Fibroblast of villous mesenchyme (primary cell): ENCODE measurements at regions not wholly inside any gene's neighbourhood (a gene's known extent, or its start where the extent isn't known, plus 50 kb on each side); places are given as distances from the start of the nearest gene placed in this dataset.

Experiments used
- DNase-seq: peaks from one replicate; pipeline ENCODE4 v3.0.0-alpha.2; 2010; ENCODE audit warnings: low read depth
- H3K4me3 ChIP-seq: 2 replicates; pipeline ENCODE4 v1.5.1; 2011; ENCODE audit warnings: low read depth, mild to moderate bottlenecking, low read length
- TF ChIP-seq, protein P1 (sequence below): IDR thresholded peaks from 2 replicates; pipeline ENCODE4 v1.5.1; 2012; ENCODE audit warnings: low read depth, mild to moderate bottlenecking, low read length; ENCODE audit not compliant: insufficient read depth

DNA sequence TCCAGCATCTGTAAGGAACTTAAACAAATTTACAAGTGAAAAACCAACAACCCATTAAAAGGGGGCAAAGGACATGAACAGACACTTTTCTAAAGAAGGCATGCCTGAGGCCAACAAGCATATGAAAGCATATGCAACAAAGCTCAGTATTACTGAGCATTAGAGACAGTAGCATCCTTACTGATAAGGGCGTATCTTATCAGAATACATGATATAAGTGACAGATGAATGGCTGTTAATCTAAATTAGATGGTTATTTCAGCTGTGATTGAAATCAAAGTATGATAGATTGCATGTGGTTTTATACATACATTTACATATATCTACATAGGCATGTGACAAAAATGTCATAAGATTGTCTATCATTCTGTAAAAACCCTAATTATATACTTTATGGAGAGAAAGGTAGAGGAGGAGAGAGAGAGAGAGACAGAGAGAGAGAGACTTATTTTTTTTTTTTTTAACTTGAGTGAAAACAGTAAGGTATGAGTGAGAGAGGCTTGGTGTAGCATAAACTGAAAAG is 1240.7 kb downstream of the FAM181B start:
- no peak for DNase-seq
- no peak overlapping the region for H3K4me3 ChIP-seq
- TF ChIP-seq, protein P1, sequence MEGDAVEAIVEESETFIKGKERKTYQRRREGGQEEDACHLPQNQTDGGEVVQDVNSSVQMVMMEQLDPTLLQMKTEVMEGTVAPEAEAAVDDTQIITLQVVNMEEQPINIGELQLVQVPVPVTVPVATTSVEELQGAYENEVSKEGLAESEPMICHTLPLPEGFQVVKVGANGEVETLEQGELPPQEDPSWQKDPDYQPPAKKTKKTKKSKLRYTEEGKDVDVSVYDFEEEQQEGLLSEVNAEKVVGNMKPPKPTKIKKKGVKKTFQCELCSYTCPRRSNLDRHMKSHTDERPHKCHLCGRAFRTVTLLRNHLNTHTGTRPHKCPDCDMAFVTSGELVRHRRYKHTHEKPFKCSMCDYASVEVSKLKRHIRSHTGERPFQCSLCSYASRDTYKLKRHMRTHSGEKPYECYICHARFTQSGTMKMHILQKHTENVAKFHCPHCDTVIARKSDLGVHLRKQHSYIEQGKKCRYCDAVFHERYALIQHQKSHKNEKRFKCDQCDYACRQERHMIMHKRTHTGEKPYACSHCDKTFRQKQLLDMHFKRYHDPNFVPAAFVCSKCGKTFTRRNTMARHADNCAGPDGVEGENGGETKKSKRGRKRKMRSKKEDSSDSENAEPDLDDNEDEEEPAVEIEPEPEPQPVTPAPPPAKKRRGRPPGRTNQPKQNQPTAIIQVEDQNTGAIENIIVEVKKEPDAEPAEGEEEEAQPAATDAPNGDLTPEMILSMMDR: no peak

DNA sequence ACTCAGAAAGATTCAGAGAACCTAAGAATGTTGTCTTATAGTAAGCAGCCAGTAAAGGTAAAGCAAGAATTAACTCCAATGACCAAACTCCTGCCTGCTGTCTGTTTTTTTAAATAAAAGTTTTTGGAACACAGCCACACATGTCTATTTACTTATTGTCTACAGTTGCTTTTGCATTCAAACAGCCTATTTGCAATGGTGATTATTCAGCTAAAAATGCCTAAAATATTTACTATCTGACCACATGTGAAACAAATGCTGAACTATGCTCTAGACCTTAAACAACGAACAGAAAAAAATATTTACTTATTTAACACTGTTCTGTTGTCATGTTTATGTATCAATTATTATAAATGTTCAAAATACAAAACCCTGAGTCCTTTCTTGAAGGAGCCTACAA is 1246.6 kb downstream of the FAM181B start:
- TF ChIP-seq, protein P1: no peak
- DNase-seq: no peak
- H3K4me3 ChIP-seq: no peak overlapping the region

DNA sequence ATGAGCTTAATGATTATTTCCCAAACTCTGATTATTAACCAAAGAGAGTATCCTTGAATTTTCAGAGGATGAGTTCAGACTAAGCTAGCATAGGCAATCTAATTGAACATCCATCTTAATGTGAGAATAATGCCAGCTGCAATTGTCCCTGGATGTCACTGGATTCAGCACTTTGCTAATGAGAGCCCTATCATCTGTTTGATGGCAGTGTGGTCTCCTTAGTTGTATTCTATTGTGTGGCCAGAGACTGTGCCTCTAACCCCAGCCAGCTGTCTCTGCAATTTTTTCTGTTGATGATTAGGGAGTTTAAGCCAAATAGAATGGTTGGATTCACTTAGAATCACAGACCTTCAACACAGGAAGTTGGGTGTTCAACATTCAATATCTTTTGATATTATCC is 1249.5 kb downstream of the FAM181B start:
- TF ChIP-seq, protein P1: no peak
- no peak overlapping the region for H3K4me3 ChIP-seq
- DNase-seq: no peak

DNA sequence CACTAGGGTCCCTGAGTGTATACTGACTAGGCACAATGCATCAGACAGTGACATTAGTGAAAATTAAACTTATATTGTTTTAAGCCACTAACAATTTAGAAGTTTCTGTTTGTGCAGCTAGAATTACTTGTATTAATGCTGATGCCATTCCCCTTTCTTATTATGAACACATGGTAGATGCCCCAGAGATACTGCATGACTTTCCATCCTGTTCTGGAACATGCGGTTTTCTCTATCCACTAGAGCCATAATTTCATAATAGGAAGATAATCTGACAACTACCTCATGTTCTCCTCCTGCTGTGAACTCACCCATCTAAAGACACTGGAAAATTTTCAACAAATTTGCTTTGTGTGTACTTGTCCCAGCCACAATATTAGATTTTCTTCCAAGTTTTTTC is 1256.4 kb downstream of the FAM181B start:
- no peak overlapping the region for H3K4me3 ChIP-seq
- TF ChIP-seq, protein P1: no peak
- DNase-seq: no peak

DNA sequence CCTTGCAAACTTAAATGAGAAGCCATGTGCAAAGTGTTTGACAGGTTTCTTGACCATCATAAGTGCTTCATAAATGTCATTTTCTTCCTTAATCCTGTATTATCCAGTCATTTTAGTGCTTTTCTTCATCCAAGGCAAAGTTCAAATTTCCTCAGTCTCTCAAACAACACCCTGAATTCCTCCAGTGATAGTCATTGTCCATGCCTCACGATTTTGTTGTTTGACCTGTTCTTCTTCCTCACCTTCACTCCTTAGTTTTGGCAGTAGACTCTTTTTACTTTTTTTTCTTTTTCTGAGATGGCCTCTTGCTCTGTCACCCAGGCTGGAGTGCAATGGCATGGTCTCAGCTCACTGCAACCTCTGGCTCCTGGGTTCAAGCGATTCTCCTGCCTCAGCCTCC is 1257.3 kb downstream of the FAM181B start:
- TF ChIP-seq, protein P1: no peak
- H3K4me3 ChIP-seq: no peak overlapping the region
- DNase-seq: no peak

DNA sequence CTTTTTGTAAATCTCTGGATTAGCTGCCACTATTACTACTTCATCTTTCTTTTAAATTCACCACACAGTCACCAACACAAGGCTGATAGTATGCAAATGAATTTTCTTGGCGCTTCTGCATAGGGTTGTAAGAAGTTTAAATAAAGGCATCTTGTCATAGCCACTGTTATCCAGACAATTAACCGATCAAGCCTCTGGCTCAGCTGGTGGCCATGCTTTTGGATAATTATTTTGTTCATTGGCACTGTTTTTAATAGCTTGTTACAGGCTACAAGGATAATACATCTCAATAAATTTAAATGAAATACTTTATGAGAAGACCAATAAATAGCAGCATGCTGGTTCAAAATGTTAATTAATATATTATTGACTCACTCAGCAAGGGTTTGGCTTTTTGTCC is 1261.0 kb downstream of the FAM181B start:
- DNase-seq: no peak
- no peak overlapping the region for H3K4me3 ChIP-seq
- TF ChIP-seq, protein P1: no peak

DNA sequence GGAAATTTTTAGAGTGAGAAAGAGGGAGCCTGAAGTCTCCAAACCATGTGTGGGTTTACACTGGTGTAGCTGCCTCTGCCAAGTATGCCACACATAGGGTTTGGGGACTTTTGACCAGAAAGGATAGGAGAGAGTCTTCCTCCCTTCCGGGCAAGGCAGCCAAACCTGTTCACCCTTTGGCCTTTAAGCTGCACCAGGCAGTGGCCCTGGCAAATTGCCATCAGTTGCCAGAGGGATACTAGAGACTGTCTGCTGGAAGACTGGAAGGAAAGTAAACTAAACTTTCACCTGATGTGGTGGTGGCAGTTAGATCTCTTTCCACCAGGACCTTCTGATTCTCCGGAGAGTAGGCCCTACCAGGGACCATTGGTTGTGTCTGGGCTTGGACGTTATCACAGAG is 1263.2 kb downstream of the FAM181B start:
- TF ChIP-seq, protein P1: no peak
- H3K4me3 ChIP-seq: no peak overlapping the region
- DNase-seq: no peak
